ENCODE measurements at regions not wholly inside any gene's neighbourhood (a gene's known extent, or its start where the extent isn't known, plus 50 kb on each side); places are given as distances from the start of the nearest gene placed in this dataset.

DNA sequence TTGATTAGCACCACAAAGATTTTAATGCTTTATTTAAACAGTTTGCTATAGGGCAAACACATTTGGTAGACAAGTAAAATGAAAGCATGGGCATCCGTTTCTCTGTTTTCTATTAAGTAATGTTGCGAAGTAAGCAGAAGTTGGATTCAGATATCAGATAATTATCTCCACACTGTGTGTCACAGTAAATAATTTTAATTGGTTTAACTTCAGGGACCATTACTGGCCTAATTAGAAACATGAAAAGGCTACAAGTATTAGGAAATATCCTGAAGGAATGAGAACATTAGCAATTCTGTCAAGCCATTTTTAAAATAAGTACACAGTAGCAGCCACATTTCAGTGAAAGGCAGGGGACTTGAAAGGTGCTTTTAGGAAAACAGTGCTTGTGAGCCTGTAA, 975.4 kb downstream of the NR2F1-AS1 start:
- TF ChIP-seq, protein P1, sequence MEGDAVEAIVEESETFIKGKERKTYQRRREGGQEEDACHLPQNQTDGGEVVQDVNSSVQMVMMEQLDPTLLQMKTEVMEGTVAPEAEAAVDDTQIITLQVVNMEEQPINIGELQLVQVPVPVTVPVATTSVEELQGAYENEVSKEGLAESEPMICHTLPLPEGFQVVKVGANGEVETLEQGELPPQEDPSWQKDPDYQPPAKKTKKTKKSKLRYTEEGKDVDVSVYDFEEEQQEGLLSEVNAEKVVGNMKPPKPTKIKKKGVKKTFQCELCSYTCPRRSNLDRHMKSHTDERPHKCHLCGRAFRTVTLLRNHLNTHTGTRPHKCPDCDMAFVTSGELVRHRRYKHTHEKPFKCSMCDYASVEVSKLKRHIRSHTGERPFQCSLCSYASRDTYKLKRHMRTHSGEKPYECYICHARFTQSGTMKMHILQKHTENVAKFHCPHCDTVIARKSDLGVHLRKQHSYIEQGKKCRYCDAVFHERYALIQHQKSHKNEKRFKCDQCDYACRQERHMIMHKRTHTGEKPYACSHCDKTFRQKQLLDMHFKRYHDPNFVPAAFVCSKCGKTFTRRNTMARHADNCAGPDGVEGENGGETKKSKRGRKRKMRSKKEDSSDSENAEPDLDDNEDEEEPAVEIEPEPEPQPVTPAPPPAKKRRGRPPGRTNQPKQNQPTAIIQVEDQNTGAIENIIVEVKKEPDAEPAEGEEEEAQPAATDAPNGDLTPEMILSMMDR (IDR thresholded peaks at IDR 0.05; ENCODE audit: low read depth, low read length, missing control alignments), result no peak
- no peak overlapping the region for H3K4me3 ChIP-seq (ENCODE audit: low read depth, low read length)
- in situ Hi-C loops (cut with HindIII; ENCODE audit: low sequenced_read_pairs), result no loop called here
- no peak for DNase-seq (ENCODE audit: low read depth)

DNA sequence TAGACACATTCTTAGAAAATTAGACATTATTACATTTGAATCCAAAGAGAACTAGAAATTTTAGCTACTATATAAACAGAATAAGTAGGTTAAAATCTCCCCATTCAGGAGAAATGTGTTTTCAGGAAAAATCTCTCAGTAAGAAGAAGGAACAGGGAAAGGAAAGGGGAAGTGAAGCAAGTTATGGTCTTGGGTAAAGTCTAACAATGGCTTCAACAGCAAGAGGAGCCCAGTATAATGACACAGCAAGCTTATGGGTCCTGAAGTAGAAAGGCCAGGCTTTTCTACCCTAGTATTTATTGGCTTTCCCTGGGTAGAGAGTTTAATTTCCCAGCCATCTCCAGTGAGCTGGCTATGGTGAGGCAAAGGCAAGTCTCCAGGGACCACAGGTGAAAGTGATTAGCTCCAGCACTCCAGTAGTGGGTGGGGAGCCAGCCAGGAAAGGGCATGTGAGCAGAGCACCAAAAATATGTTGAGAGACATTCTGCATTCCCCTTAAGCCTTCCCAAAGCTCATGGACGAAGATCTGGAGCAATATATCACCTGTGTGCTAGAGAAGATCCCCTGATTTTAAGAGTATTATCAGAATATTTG, 981.7 kb downstream of the NR2F1-AS1 start:
- no peak for DNase-seq (ENCODE audit: low read depth)
- no peak overlapping the region for H3K4me3 ChIP-seq (ENCODE audit: low read depth, low read length)
- in situ Hi-C loops (cut with HindIII; ENCODE audit: low sequenced_read_pairs), result no loop called here
- TF ChIP-seq, protein P1 (IDR thresholded peaks at IDR 0.05; ENCODE audit: low read depth, low read length, missing control alignments), result no peak

DNA sequence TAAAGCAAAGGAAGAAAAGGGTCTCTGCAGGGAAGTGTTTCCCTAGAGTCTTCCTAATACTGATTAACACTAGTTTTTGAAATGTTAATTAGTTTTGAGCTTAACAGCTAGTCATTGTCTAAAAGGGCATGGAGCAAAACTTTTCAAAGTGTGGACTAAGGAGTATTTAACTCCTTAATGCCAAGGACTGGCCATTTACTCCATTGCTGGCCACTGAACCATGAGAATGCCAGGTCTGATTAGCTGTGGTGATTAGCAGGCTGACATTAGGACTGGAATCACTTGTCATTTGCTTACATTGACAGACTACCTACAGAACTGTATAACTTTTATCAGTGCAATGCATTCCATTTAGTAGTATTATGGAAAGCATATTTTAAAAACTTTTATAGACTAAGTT, 987.0 kb downstream of the NR2F1-AS1 start:
- TF ChIP-seq, protein P1 (IDR thresholded peaks at IDR 0.05; ENCODE audit: low read depth, low read length, missing control alignments), result no peak
- no peak overlapping the region for H3K4me3 ChIP-seq (ENCODE audit: low read depth, low read length)
- DNase-seq (ENCODE audit: low read depth), result no peak
- in situ Hi-C loops (cut with HindIII; ENCODE audit: low sequenced_read_pairs), result no loop called here

DNA sequence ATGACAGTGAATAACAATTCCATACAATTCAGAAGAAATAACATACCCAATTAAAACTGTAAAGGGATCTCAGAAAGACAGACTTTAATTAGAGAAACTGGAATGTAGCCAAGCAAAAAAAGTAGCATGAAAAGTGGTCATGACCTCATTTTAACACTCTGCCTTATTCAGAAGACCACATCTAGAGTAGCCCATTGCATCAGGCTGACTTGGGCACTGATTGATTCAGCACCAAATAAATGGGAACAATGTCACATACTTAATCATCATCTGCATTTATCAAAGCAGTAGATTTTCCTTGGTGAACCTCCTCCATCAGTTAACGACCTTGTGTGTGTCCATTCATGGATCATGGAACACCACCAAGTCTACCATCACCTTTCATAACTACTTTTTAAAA, 992.1 kb downstream of the NR2F1-AS1 start:
- H3K4me3 ChIP-seq (ENCODE audit: low read depth, low read length), result no peak overlapping the region
- in situ Hi-C loops (cut with HindIII; ENCODE audit: low sequenced_read_pairs), result no loop called here
- TF ChIP-seq, protein P1 (IDR thresholded peaks at IDR 0.05; ENCODE audit: low read depth, low read length, missing control alignments), result no peak
- DNase-seq (ENCODE audit: low read depth), result no peak

DNA sequence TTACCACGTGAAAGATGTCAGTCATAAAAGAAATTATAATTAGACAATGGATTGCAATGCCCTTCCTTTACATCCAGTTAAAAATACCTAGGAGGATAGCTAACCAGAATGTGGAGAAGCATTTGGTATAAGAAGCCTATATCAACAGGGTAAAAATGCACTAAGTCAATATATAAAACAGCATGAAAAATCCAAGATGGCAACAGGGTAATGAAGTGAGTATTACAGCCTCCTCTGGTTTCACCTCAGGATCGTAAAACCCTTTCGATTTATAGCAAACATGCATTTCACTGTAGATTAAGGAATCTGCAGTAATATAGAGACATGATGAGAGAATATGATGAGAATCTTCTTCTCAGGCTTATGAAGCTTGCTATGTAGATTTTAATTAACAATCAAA, 999.3 kb downstream of the NR2F1-AS1 start:
- TF ChIP-seq, protein P1 (IDR thresholded peaks at IDR 0.05; ENCODE audit: low read depth, low read length, missing control alignments), result no peak
- in situ Hi-C loops (cut with HindIII; ENCODE audit: low sequenced_read_pairs), result no loop called here
- DNase-seq (ENCODE audit: low read depth), result no peak
- no peak overlapping the region for H3K4me3 ChIP-seq (ENCODE audit: low read depth, low read length)

DNA sequence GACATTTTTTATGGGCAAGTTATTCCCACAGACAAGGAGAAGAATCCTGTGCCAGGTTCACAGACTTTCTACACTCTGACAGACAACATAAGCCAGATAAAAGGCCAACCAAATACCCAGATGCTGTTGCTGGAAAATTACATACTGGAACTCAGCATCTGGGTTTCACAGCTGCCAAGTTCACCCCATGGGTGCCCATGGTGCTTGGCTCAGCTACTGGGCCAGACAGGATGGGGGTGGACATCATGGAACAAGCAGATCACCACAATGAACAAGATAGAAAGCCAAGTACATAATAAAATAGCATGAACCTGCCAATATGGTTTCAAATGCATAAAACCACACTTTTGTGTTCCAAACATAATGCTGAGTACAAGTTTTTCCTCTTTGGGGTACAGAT, 999.8 kb downstream of the NR2F1-AS1 start:
- no peak overlapping the region for H3K4me3 ChIP-seq (ENCODE audit: low read depth, low read length)
- in situ Hi-C loops (cut with HindIII; ENCODE audit: low sequenced_read_pairs), result no loop called here
- TF ChIP-seq, protein P1 (IDR thresholded peaks at IDR 0.05; ENCODE audit: low read depth, low read length, missing control alignments), result no peak
- peak; percentile 78 for DNase-seq (ENCODE audit: low read depth)

Measured in astrocyte of the cerebellum (primary cell).